IPS-NIHi7 (cell line): ENCODE measurements at regions not wholly inside any gene's neighbourhood (a gene's known extent, or its start where the extent isn't known, plus 50 kb on each side); places are given as distances from the start of the nearest gene placed in this dataset.
"Not testable (repeated sequence)": the region's sequence is repeated elsewhere in the genome, so short reads cannot be mapped to it uniquely, and the experiment has no call there.

Experiments used
- DNase-seq: peaks from one replicate; pipeline ENCODE4 v3.0.0; 2012; ENCODE audit warnings: mixed read lengths; ENCODE audit errors: extremely low spot score

DNA sequence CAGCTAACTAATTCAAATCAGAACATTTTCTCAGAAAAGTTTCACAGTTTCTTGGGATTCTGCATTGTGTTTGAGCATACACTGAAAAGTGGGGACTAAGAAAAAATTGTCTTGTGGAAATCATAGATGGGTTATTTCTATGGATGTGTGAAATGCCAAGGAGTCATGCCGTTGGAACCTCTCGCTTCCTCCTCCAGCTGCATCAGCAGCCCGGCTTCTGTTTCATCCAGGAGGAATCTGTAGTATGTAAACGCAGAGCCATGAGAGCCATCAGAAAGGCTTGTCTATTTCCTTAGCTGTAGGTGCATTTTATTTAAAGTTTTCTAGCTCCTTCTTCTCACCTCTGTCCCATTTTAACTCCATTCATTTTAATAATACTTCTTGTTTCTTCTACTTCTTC lies 1144.1 kb downstream of the GATA3 start:
- no peak for DNase-seq

GRCh38 chr10:9205558-9205957 lies 1151.1 kb downstream of the GATA3 start:
- no peak for DNase-seq

DNA sequence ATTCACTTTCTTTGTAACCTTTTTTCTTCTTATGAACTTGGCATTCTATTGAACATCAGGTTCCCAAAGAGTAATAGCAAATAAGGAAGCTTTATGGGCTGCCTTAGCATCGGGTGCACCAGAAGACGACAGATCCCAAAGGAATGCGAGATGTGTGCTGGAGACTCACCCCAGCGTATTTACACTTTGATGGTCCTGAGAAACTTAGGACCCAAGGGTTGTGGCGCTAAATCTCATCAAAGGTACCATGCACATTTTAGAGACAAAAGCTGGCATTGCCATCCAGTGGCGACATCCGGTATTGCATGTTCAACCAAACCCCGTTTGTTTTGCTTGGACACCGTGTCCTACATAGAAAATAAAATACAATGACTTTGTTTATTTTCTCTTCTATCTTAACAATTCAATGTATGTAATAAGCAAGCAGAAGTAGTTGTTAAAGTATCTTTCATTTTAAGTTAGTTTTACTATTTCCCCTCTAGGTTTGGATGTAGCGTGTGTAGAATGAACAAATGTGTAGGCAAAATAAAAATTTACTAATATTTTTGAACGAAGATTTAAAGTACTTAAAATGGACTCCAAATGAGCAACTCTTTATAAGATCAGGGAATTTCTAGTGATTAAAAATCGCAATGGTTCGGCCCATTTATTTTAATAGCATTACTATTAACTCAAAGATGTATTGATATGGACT lies 1154.8 kb downstream of the GATA3 start:
- peak; percentile 68 for DNase-seq

GRCh38 chr10:9211228-9211627 lies 1156.7 kb downstream of the GATA3 start:
- DNase-seq = no peak

GRCh38 chr10:9214618-9215017 lies 1160.1 kb downstream of the GATA3 start:
- no peak for DNase-seq

GRCh38 chr10:9215121-9215520 lies 1160.6 kb downstream of the GATA3 start:
- DNase-seq = no peak

DNA sequence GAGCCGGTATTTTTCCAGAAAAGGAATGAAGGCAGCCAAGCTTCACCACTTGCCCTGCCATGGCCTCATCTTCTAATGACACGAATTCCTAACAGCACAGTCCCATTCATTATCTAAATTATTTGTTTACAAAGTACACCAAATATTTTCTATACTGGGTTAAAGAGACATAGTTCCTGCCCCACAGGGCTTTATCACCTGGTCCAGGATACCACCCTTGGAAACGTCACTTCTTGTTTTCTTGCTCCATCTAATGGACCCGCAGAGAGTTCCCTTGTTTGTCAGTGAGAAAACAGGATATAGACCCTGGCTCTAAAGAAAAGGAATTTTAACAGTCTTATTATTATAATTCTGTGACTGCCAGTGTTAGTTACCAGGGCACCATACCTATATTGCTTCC lies 1165.4 kb downstream of the GATA3 start:
- no peak for DNase-seq

DNA sequence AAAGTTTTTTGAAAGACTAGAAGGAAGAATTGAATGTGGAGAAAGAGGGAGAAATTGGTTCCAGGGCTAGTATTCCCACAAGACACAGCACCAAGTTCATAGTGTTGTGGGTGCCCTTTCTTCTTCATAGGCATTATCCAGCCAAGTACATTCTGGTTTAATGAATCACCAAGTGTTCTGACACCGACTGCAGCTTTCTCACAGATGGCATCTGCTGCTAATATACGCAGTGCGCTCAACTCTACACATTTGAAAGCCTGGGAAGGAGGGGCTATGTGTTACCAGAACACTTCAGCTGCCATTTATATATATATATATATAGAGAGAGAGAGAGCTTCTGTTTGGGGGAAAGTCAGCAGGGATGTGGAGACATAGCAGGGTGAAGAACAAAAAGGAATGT lies 1168.4 kb downstream of the GATA3 start:
- no peak for DNase-seq

- no peak for DNase-seq
Observed at GRCh38 chr10:9227679-9228365, 1173.3 kb downstream of the GATA3 start.

DNA sequence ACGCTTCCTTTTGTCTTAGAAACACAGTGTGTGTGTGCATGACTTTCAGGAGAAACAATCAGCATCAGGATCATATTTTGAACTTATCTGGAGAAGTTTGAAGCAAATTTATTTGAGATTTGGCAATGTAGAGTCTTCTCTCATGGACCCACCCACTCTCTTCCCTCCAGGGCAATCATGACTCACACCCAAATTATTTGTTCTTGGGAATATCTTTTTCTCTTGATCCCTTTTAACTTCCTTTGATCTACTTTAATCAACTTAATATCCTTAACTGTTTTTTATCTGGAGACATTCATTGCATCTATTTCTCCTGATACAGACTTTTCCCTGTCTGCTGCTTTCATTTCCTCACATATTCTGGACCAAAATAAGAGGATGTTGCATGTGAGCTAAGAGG lies 1174.3 kb downstream of the GATA3 start:
- no peak for DNase-seq

DNA sequence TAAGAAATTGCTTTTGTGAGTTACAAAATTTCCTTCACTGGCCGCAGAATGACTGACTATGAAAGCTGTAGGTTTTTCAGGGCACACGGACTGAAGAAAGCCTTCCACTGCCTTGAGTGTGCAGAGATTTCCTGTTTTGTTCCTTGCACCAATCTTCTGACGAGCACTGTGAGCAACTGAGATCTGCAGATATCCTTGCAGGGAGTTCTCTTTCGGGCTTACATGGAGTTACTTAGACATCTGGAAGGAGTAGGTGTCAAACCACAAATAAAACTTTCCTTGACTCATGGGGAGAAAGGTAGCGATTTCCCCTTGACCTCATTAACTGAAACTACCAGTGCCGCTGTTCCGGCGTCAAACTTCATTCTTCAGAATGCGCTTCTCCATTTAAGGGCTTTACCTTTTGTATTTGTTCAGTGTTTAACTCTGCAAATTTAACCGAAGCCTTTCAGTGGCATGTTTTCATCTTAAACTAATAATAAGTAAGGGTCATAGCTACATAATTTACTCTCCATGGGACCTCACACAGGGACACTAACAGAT lies 1175.3 kb downstream of the GATA3 start:
- no peak for DNase-seq

DNA sequence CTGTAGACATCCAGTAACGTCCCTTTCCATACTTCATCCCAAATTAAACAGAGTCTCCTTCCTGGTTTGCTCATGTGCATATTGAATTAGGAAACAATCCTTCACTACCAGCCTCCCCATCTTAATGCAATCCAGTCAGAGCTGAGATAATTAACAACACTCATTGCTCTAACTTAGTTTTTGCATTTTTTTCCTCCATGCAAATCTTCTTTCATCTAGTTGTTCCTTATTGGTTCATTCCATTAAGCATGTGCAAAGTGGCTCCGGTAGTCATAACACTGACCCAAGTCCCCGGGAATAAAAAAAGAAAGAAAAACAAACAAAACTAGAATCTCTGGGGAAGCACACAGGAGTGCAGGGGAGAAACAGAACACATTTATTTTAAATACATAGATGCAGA lies 1176.1 kb downstream of the GATA3 start:
- no peak for DNase-seq

- no peak for DNase-seq
Observed at GRCh38 chr10:9234191-9234590, 1179.7 kb downstream of the GATA3 start.

DNA sequence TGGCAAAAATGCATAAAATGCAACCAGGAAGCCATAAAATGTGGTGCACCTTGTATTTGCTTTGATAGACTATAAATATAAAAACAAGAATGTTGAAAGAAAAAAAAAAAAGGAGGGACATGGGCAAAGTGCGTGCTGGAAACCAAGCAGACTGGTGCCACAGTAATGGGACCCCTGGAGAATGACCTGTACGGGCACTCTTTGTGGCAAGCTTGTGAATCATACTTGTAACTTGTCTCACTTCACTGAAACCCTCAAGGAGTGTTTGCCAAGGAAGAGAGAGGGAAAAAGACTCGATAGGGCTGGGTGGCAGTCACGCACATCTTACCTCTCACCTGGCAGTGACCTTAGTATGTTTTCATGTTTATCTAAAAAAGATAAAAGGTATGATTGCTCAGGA lies 1183.6 kb downstream of the GATA3 start:
- DNase-seq = no peak

- DNase-seq = no peak
Observed at GRCh38 chr10:9239298-9239697, 1184.8 kb downstream of the GATA3 start.

GRCh38 chr10:9243941-9244411 lies 1189.5 kb downstream of the GATA3 start:
- no peak for DNase-seq

- DNase-seq = no peak
Observed at GRCh38 chr10:9244864-9245263, 1190.4 kb downstream of the GATA3 start.

GRCh38 chr10:9253121-9253520 lies 1198.6 kb downstream of the GATA3 start:
- no peak for DNase-seq

DNA sequence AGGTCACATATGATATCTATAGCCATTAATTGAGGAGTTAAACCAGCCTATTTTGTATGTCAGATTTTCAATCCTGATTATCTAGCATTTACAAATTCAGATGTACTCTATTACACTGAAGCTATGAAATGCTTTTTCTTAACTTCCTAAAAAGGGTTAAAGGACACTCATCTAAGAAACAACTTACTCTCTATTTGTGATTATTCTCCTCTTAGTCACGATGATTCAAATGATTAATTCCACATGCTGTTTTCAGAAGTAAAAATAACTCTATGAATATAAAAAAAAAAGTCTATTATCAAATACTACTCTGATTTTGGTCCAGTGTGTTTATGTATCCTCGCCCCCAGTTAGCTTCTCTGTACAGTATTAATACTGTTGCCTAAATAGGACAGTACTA lies 1199.9 kb downstream of the GATA3 start:
- no peak for DNase-seq

DNA sequence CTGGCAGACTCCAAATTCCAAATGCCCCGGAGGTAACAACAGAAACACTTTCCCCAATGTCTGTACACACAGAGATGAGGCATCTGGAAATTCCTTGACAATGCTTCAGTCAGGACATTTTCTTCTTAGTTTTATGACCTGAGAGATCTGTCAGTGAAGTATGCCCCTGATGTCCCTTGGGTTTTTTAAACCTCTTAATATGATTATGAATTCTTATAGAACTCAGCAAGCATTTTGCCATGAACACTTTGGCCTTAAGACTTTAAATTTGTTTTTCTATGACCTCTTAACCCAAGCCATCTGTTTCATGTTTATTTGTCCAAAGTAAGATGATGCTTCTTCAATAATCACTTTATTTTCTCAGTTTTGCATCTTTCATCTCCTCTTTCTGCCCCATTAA lies 1206.2 kb downstream of the GATA3 start:
- no peak for DNase-seq

DNA sequence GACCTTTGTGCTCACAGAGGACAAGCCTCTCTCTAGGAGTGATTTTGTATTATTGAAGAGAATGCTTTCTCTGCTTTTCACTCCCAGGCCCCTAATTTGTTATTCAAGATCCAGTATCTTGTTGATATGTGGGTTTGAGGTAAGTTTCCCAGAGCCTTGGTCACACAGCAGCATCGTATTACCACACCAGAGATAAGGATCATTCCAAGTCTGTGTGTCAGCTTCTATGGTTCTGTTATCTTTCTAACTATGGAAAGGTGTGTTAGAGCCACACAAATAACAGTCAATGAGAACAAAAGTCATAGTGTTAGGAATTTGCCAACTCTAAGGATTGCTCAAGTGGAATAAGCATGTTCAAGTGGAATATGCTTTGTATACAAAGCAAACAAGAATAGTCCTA lies 1208.3 kb downstream of the GATA3 start:
- no peak for DNase-seq

GRCh38 chr10:9268176-9268575 lies 1213.7 kb downstream of the GATA3 start:
- DNase-seq = no peak

GRCh38 chr10:9273126-9273833 lies 1218.8 kb downstream of the GATA3 start:
- not testable (repeated sequence) for DNase-seq
